ENCODE measurements at regions not wholly inside any gene's neighbourhood (a gene's known extent, or its start where the extent isn't known, plus 50 kb on each side); places are given as distances from the start of the nearest gene placed in this dataset.

GRCh38 chr20:16917636-16918035, 169.5 kb downstream of the OTOR start:
- H3K4me1 Mint-ChIP-seq = peaks cover 12% of the 10 kb centered on the region
- H3K4me3 Mint-ChIP-seq = no peak overlapping the region
- peaks cover 3% of the 10 kb centered on the region for H3K9me3 Mint-ChIP-seq
- no peak for DNase-seq (ENCODE audit: low read depth, low spot score)
- no peaks in the 10 kb centered on the region for H3K27me3 Mint-ChIP-seq (ENCODE audit: low read depth)
- no peak for TF ChIP-seq CTCF (conservative IDR thresholded peaks at IDR 0.05)
- no peak overlapping the region for H3K27ac Mint-ChIP-seq (ENCODE audit: unreplicated experiment)
- H3K36me3 Mint-ChIP-seq (ENCODE audit: low read depth) = no peaks in the 10 kb centered on the region

GRCh38 chr20:16918366-16918765, 170.2 kb downstream of the OTOR start:
- no peak overlapping the region for H3K4me3 Mint-ChIP-seq
- H3K27ac Mint-ChIP-seq (ENCODE audit: unreplicated experiment) = no peak overlapping the region
- no peaks in the 10 kb centered on the region for H3K27me3 Mint-ChIP-seq (ENCODE audit: low read depth)
- no peak for DNase-seq (ENCODE audit: low read depth, low spot score)
- peaks cover 12% of the 10 kb centered on the region for H3K4me1 Mint-ChIP-seq
- H3K36me3 Mint-ChIP-seq (ENCODE audit: low read depth) = no peaks in the 10 kb centered on the region
- no peak for TF ChIP-seq CTCF (conservative IDR thresholded peaks at IDR 0.05)
- H3K9me3 Mint-ChIP-seq = peaks cover 3% of the 10 kb centered on the region

- Mint-ChIP-seq H3K4me3 (no peak overlapping the region), H3K27ac (ENCODE audit: unreplicated experiment) (no peak overlapping the region), H3K36me3 (ENCODE audit: low read depth) (no peaks in the 10 kb centered on the region), H3K9me3 (peaks cover 3% of the 10 kb centered on the region), H3K4me1 (peaks cover 12% of the 10 kb centered on the region), H3K27me3 (ENCODE audit: low read depth) (no peaks in the 10 kb centered on the region)
- DNase-seq (ENCODE audit: low read depth, low spot score) = no peak
- no peak for TF ChIP-seq CTCF (conservative IDR thresholded peaks at IDR 0.05)
Observed at GRCh38 chr20:16919841-16920240, 171.7 kb downstream of the OTOR start.

GRCh38 chr20:16922834-16923233, 174.7 kb downstream of the OTOR start:
- Mint-ChIP-seq H3K4me3 (no peak overlapping the region), H3K27me3 (ENCODE audit: low read depth) (no peaks in the 10 kb centered on the region), H3K4me1 (no peaks in the 10 kb centered on the region), H3K36me3 (ENCODE audit: low read depth) (no peaks in the 10 kb centered on the region), H3K9me3 (no peaks in the 10 kb centered on the region), H3K27ac (ENCODE audit: unreplicated experiment) (no peak overlapping the region)
- no peak for DNase-seq (ENCODE audit: low read depth, low spot score)
- no peak for TF ChIP-seq CTCF (conservative IDR thresholded peaks at IDR 0.05)

- no peaks in the 10 kb centered on the region for H3K4me1 Mint-ChIP-seq
- TF ChIP-seq CTCF (conservative IDR thresholded peaks at IDR 0.05) = no peak
- DNase-seq (ENCODE audit: low read depth, low spot score) = no peak
- peaks cover 5% of the 10 kb centered on the region for H3K9me3 Mint-ChIP-seq
- H3K27ac Mint-ChIP-seq (ENCODE audit: unreplicated experiment) = no peak overlapping the region
- no peak overlapping the region for H3K4me3 Mint-ChIP-seq
- no peaks in the 10 kb centered on the region for H3K36me3 Mint-ChIP-seq (ENCODE audit: low read depth)
- H3K27me3 Mint-ChIP-seq (ENCODE audit: low read depth) = no peaks in the 10 kb centered on the region
Observed at GRCh38 chr20:16926626-16927430, 178.7 kb downstream of the OTOR start.
